ENCODE measurements at regions not wholly inside any gene's neighbourhood (a gene's known extent, or its start where the extent isn't known, plus 50 kb on each side); places are given as distances from the start of the nearest gene placed in this dataset.
"Not testable (repeated sequence)": the region's sequence is repeated elsewhere in the genome, so short reads cannot be mapped to it uniquely, and the experiment has no call there.

- Histone ChIP-seq H3K27me3 (no peaks in the 10 kb centered on the region), H3K4me1 (no peaks in the 10 kb centered on the region; the same call in 1 of the 2 replicates), H3K27ac (no peak overlapping the region), H4K20me1 (no peaks in the 10 kb centered on the region), H3K4me3 (no peak overlapping the region), H3K9ac (no peak overlapping the region), H3K9me3 (no peaks in the 10 kb centered on the region), H3K4me2 (no peak overlapping the region), H3K36me3 (no peaks in the 10 kb centered on the region)
- TF ChIP-seq Cebpa-rat (IDR thresholded peaks at IDR 0.05): no peak
Observed at GRCh38 chrX:7987160-7988012, 60.2 kb upstream of the PNPLA4 start.

DNA sequence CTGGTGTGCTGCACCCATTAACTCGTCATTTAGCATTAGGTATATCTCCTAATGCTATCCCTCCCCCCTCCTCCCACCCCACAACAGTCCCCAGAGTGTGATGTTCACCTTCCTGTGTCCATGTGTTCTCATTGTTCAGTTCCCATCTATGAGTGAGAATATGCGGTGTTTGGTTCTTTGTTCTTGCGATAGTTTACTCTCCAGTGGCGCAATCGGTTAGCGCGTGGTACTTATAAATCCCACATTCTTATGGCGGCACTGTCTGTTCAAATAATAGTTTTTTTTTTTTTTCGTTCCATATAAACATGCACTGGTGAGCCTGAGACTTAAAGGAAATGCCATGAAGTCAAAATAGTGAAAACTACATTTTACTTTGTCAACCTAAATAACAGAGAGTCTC is 59.5 kb upstream of the PNPLA4 start:
- not testable (repeated sequence) for H3K4me1 ChIP-seq, H3K27ac ChIP-seq, H3K27me3 ChIP-seq, H3K4me2 ChIP-seq, H3K36me3 ChIP-seq, H3K4me3 ChIP-seq, H3K9me3 ChIP-seq, H4K20me1 ChIP-seq, H3K9ac ChIP-seq

DNA sequence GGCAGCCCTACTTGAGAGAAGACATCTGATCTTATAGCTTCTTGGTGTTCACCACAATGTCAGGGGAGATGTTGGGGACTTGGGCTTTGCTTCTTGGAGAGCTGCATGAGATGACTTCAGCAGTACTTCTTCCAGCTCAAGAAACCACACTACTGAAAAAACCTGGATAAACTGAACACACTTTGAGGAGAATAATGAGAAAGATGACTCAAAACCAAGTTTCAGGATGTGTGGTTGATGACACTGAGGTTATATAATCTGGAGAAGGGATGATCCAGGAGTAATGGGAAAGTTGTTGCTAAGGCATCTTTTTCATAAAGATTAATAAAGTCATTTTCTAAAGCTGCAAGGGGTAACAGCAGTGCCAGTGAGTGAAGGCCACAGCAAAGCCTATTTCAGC is 58.4 kb upstream of the PNPLA4 start:
- Histone ChIP-seq H3K4me3 (no peak overlapping the region), H3K4me1 (no peaks in the 10 kb centered on the region; the same call in 1 of the 2 replicates), H3K4me2 (no peak overlapping the region), H4K20me1 (no peaks in the 10 kb centered on the region), H3K36me3 (no peaks in the 10 kb centered on the region), H3K9me3 (no peaks in the 10 kb centered on the region), H3K27ac (no peak overlapping the region), H3K27me3 (no peaks in the 10 kb centered on the region), H3K9ac (no peak overlapping the region)
- TF ChIP-seq Cebpa-rat (IDR thresholded peaks at IDR 0.05): no peak

DNA sequence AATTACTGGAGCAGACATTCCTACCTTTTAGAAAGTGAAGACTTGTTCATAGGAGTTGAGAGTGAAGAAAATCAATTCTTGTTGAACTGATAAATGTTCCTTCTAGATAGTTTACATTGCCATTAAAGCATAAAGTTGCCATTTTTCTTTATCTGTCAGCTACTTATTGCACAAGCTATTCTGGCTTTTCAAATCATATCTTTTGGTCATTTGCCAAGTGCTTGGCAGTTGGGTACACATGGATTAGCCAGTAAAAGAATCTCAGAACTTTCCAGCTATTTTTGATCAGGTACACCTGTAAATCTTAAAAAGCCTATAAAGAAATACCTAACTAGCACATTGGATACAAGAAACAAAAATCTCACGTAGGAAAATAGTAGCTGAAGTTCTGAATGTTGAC is 56.4 kb upstream of the PNPLA4 start:
- Histone ChIP-seq H3K9ac (no peak overlapping the region), H4K20me1 (no peaks in the 10 kb centered on the region), H3K4me1 (no peaks in the 10 kb centered on the region; the same call in 1 of the 2 replicates), H3K27me3 (no peaks in the 10 kb centered on the region), H3K9me3 (no peaks in the 10 kb centered on the region), H3K4me2 (no peak overlapping the region), H3K27ac (no peak overlapping the region), H3K4me3 (no peak overlapping the region), H3K36me3 (no peaks in the 10 kb centered on the region)
- no peak for TF ChIP-seq Cebpa-rat (IDR thresholded peaks at IDR 0.05)
